GM19452 (cell line): ENCODE measurements at regions not wholly inside any gene's neighbourhood (a gene's known extent, or its start where the extent isn't known, plus 50 kb on each side); places are given as distances from the start of the nearest gene placed in this dataset.
"Not testable (repeated sequence)": the region's sequence is repeated elsewhere in the genome, so short reads cannot be mapped to it uniquely, and the experiment has no call there.

Experiments used
- ATAC-seq: cut with Tn5 transposase; IDR thresholded peaks from one replicate; pipeline ENCODE4 v1.9.1; 2021; ENCODE audit not compliant: unreplicated experiment

- ATAC-seq = no peak
Observed at GRCh38 chr11:112533682-112534081, 273.0 kb upstream of the PLET1 start.

GRCh38 chr11:112534208-112534607 is 273.5 kb upstream of the PLET1 start:
- no peak for ATAC-seq

- ATAC-seq = no peak
Observed at GRCh38 chr11:112537026-112537425, 276.4 kb upstream of the PLET1 start.

GRCh38 chr11:112537846-112538330 is 277.2 kb upstream of the PLET1 start:
- no peak for ATAC-seq

GRCh38 chr11:112538534-112539280 is 278.0 kb upstream of the PLET1 start:
- ATAC-seq = no peak

GRCh38 chr11:112539281-112539555 is 278.6 kb upstream of the PLET1 start:
- not testable (repeated sequence) for ATAC-seq

- ATAC-seq = no peak
Observed at GRCh38 chr11:112539741-112540140, 279.1 kb upstream of the PLET1 start.

GRCh38 chr11:112540261-112540660 is 279.6 kb upstream of the PLET1 start:
- no peak for ATAC-seq

GRCh38 chr11:112541140-112542046 is 280.7 kb upstream of the PLET1 start:
- no peak for ATAC-seq

GRCh38 chr11:112542479-112542878 is 281.8 kb upstream of the PLET1 start:
- no peak for ATAC-seq

GRCh38 chr11:112543390-112543789 is 282.7 kb upstream of the PLET1 start:
- no peak for ATAC-seq

- no peak for ATAC-seq
Observed at GRCh38 chr11:112548641-112549040, 288.0 kb upstream of the PLET1 start.

- ATAC-seq = no peak
Observed at GRCh38 chr11:112553205-112553731, 292.6 kb upstream of the PLET1 start.

GRCh38 chr11:112554586-112554985 is 293.9 kb upstream of the PLET1 start:
- ATAC-seq = no peak

- no peak for ATAC-seq
Observed at GRCh38 chr11:112555491-112556364, 295.1 kb upstream of the PLET1 start.

GRCh38 chr11:112558691-112559090 is 298.0 kb upstream of the PLET1 start:
- ATAC-seq = no peak

GRCh38 chr11:112563808-112564207 is 303.1 kb upstream of the PLET1 start:
- no peak for ATAC-seq

- no peak for ATAC-seq
Observed at GRCh38 chr11:112564228-112564955, 303.7 kb upstream of the PLET1 start.

- no peak for ATAC-seq
Observed at GRCh38 chr11:112565551-112565950, 304.9 kb upstream of the PLET1 start.

- ATAC-seq = no peak
Observed at GRCh38 chr11:112566124-112566523, 305.5 kb upstream of the PLET1 start.
